Hepatic stellate cell (primary cell): ENCODE measurements at regions not wholly inside any gene's neighbourhood (a gene's known extent, or its start where the extent isn't known, plus 50 kb on each side); places are given as distances from the start of the nearest gene placed in this dataset.

Source experiments
- DNase-seq: peaks from one replicate; pipeline ENCODE4 v3.0.0; 2011; ENCODE audit warnings: low spot score

GRCh38 chr10:3516234-3516922, 268.6 kb downstream of the KLF6 start:
- DNase-seq = no peak

GRCh38 chr10:3514691-3515090, 270.3 kb downstream of the KLF6 start:
- no peak for DNase-seq

- no peak for DNase-seq
Measured at GRCh38 chr10:3512263-3512662, 272.7 kb downstream of the KLF6 start.

GRCh38 chr10:3511483-3511882, 273.5 kb downstream of the KLF6 start:
- DNase-seq = no peak

- DNase-seq = no peak
Measured at GRCh38 chr10:3510741-3511140, 274.3 kb downstream of the KLF6 start.

GRCh38 chr10:3509355-3509754, 275.7 kb downstream of the KLF6 start:
- no peak for DNase-seq

- no peak for DNase-seq
Measured at GRCh38 chr10:3503299-3503698, 281.7 kb downstream of the KLF6 start.

- no peak for DNase-seq
Measured at GRCh38 chr10:3502673-3503072, 282.3 kb downstream of the KLF6 start.

GRCh38 chr10:3500408-3500856, 284.6 kb downstream of the KLF6 start:
- DNase-seq = no peak

- no peak for DNase-seq
Measured at GRCh38 chr10:3499120-3499519, 285.9 kb downstream of the KLF6 start.

GRCh38 chr10:3497581-3497980, 287.4 kb downstream of the KLF6 start:
- DNase-seq = no peak

GRCh38 chr10:3496138-3496537, 288.9 kb downstream of the KLF6 start:
- DNase-seq = no peak

GRCh38 chr10:3495281-3495680, 289.7 kb downstream of the KLF6 start:
- DNase-seq = no peak

- DNase-seq = no peak
Measured at GRCh38 chr10:3494838-3495230, 290.2 kb downstream of the KLF6 start.

GRCh38 chr10:3494131-3494837, 290.7 kb downstream of the KLF6 start:
- DNase-seq = peak; percentile 48

GRCh38 chr10:3493621-3494020, 291.4 kb downstream of the KLF6 start:
- no peak for DNase-seq

GRCh38 chr10:3491571-3491970, 293.4 kb downstream of the KLF6 start:
- DNase-seq = no peak

- DNase-seq = no peak
Measured at GRCh38 chr10:3487228-3487627, 297.8 kb downstream of the KLF6 start.

GRCh38 chr10:3486346-3487065, 298.5 kb downstream of the KLF6 start:
- DNase-seq = no peak

GRCh38 chr10:3485057-3485686, 299.8 kb downstream of the KLF6 start:
- no peak for DNase-seq

GRCh38 chr10:3484306-3485056, 300.5 kb downstream of the KLF6 start:
- DNase-seq = peak; percentile 70
